CD4-positive, alpha-beta T cell (primary cell): ENCODE measurements at regions not wholly inside any gene's neighbourhood (a gene's known extent, or its start where the extent isn't known, plus 50 kb on each side); places are given as distances from the start of the nearest gene placed in this dataset.

Experiments
- ATAC-seq: fragments of 200-7000 bp; cut with Tn5 transposase; one replicate; pipeline ENCODE4 v1.10.0; 2022; ENCODE audit warnings: mild to moderate bottlenecking; ENCODE audit not compliant: poor library complexity
- CTCF ChIA-PET: fragments of 350-600 bp; sonication (Branson Sonifier 250); formaldehyde crosslinking; loops from one replicate; lab custom pipeline; 2021; ENCODE audit warnings: antibody characterized with exemption, inconsistent platforms; lab: Charles Lee
- POLR2A ChIA-PET: fragments of 350-600 bp; sonication (Branson Sonifier 250); formaldehyde crosslinking; loops from one replicate; lab custom pipeline; 2021; ENCODE audit warnings: antibody characterized with exemption, inconsistent platforms; lab: Charles Lee
- DNase-seq, 14 experiments: peaks; one replicate each; pipeline ENCODE4 v3.0.0-alpha.2; 2013 to 2020; ENCODE audit warnings: mixed read lengths in 2 of 14
- H3K27ac ChIP-seq, 2 donors: one replicate each; pipeline versions ENCODE4 v1.5.1 to v1.7.0; 2013; ENCODE audit warnings: low read length in 2 of 2, low read depth in 1 of 2, mild to moderate bottlenecking in 1 of 2
- H3K27me3 ChIP-seq, 2 experiments: 1 replicate in 1 of 2; 2 replicates in 1 of 2; pipeline versions ENCODE4 v1.6.1 to v1.7.0; 2013; ENCODE audit warnings: low read length in 2 of 2, control low read depth in 1 of 2, mild to moderate bottlenecking in 1 of 2, moderate library complexity in 1 of 2; ENCODE audit not compliant: insufficient read depth in 2 of 2, control insufficient read depth in 1 of 2
- H3K36me3 ChIP-seq: one replicate; pipeline ENCODE4 v1.6.1; 2013; ENCODE audit warnings: low read length, control low read depth; ENCODE audit not compliant: insufficient read depth
- H3K4me1 ChIP-seq: one replicate; pipeline ENCODE4 v1.6.1; 2013; ENCODE audit warnings: low read length, control low read depth; ENCODE audit not compliant: insufficient read depth
- H3K4me3 ChIP-seq: one replicate; pipeline ENCODE4 v1.5.1; 2013; ENCODE audit warnings: mild to moderate bottlenecking, low read length, moderate library complexity
- H3K9me3 ChIP-seq, 2 experiments: 1 replicate in 1 of 2; 2 replicates in 1 of 2; pipeline versions ENCODE4 v1.6.1 to v1.7.0; 2013; ENCODE audit warnings: low read length in 2 of 2, mild to moderate bottlenecking in 2 of 2, control low read depth in 1 of 2, moderate library complexity in 1 of 2; ENCODE audit not compliant: control insufficient read depth in 1 of 2, insufficient read depth in 1 of 2
- H3K27ac Mint-ChIP-seq: one replicate; pipeline ENCODE4 v1.8.0; 2020; ENCODE audit warnings: mixed read lengths
- H3K27me3 Mint-ChIP-seq: one replicate; pipeline ENCODE4 v1.8.0; 2021; ENCODE audit warnings: mixed read lengths
- H3K36me3 Mint-ChIP-seq: one replicate; pipeline ENCODE4 v1.8.0; 2021; ENCODE audit warnings: low read depth, mixed read lengths
- H3K4me1 Mint-ChIP-seq: one replicate; pipeline ENCODE4 v1.8.0; 2021; ENCODE audit warnings: low read depth, mixed read lengths
- H3K4me3 Mint-ChIP-seq: one replicate; pipeline ENCODE4 v1.8.0; 2020; ENCODE audit warnings: mild to moderate bottlenecking, mixed read lengths
- H3K9me3 Mint-ChIP-seq: one replicate; pipeline ENCODE4 v1.8.0; 2020; ENCODE audit warnings: mixed read lengths
- intact Hi-C, 2 experiments: fragments of 100-400 bp; cut with DNase I in 1 of 2; cut with micrococcal nuclease in 1 of 2; formaldehyde crosslinking; loops; one replicate each; pipeline versions ENCODE4 v1.15.1 to v1.9.0; 2023 to 2025; cut with DNase I, micrococcal nuclease
- TF ChIP-seq, protein P1 (sequence below): fragments of 200-600 bp; IDR thresholded peaks from one replicate; pipeline ENCODE4 v1.8.0; 2022; ENCODE audit warnings: antibody characterized with exemption, mild to moderate bottlenecking

DNA sequence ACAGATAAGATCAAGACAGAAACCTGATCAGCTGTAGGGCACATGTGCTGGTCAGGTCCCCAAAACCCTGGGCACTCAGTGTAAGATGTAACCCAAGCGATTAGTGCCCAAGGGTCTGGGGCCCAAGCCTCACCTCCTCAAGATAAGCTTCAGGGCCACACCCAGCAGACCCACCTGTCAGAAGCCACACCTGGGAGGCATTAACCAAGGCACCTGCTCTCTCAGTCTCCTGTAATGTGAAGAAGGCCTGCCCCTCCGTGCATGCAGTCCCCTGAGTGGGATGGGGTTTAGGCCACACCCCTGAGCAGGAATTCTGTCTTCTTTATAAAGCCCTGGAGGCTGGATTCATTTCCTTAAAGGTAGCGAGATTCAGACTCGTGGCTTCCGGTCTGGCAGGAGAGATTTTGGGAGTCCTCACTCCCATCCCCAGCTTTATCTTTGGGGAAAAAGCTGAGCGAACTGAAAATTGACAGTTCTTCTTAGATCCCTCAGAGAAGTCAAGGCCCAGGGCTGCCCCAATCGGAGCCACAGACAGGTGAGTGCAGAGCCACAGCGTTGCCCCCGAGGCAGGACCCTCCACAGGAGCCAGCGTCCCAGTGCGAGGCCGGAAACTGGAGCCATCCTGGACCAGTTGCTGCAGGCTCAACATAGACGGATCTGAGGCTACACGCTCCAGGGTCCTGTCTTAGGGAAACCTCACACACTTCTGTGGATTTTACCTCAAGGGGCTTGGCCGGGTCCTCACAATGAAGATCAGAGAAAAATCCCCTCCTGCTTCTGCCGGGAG lies 357.6 kb upstream of the IRX4 start:
- Mint-ChIP-seq H3K9me3 (peaks cover 3% of the 10 kb centered on the region), H3K4me3 (no peak overlapping the region), H3K27me3 (peaks cover 15% of the 10 kb centered on the region), H3K4me1 (no peaks in the 10 kb centered on the region), H3K27ac (no peak overlapping the region), H3K36me3 (no peaks in the 10 kb centered on the region)
- Histone ChIP-seq H3K4me1 (no peaks in the 10 kb centered on the region), H3K4me3 (no peak overlapping the region), H3K27ac (no peak overlapping the region), H3K27me3 (no peaks in the 10 kb centered on the region), H3K9me3 (no peaks in the 10 kb centered on the region), H3K36me3 (no peaks in the 10 kb centered on the region)
- ChIA-PET POLR2A (no interaction called here), CTCF (no interaction called here)
- DNase-seq: no peak
- ATAC-seq: no peak
- TF ChIP-seq, protein P1, sequence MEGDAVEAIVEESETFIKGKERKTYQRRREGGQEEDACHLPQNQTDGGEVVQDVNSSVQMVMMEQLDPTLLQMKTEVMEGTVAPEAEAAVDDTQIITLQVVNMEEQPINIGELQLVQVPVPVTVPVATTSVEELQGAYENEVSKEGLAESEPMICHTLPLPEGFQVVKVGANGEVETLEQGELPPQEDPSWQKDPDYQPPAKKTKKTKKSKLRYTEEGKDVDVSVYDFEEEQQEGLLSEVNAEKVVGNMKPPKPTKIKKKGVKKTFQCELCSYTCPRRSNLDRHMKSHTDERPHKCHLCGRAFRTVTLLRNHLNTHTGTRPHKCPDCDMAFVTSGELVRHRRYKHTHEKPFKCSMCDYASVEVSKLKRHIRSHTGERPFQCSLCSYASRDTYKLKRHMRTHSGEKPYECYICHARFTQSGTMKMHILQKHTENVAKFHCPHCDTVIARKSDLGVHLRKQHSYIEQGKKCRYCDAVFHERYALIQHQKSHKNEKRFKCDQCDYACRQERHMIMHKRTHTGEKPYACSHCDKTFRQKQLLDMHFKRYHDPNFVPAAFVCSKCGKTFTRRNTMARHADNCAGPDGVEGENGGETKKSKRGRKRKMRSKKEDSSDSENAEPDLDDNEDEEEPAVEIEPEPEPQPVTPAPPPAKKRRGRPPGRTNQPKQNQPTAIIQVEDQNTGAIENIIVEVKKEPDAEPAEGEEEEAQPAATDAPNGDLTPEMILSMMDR: no peak
- intact Hi-C loops: no loop called here

DNA sequence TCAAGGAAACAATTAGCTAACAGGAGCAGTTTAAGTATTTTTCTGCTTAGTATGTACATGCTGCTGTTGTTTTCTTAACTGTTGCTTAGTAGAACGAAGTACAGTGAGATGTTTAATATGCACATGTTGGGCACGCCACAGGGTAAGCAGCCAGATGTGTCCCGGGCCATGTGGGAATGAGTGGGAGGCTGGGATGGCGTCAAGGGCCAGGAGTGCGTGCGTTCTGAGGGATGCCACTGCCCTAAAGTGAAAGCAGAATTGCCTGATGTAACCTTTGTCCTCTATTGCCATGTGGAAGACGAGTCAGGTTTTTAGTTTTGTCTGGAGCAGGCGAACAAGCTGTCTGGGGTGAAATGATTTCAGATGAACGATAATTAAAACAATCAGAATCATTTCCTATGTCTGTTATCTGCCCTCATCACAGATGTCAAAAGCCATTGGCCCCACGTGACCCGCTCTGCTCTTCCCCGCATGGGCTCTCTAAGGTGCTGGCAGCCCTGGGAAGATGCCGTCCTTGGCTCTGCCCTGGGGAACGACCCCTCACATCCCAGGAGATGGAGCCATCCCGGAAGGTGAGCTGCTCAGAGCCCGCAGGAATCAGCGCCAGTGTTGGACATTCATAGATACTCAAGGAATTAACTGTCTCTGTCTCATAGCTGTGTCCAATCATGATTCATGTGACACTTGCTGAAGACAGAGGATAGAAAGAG lies 356.6 kb upstream of the IRX4 start:
- Histone ChIP-seq H3K9me3 (no peaks in the 10 kb centered on the region), H3K36me3 (no peaks in the 10 kb centered on the region), H3K4me3 (no peak overlapping the region), H3K4me1 (no peaks in the 10 kb centered on the region), H3K27ac (no peak overlapping the region), H3K27me3 (no peaks in the 10 kb centered on the region)
- ChIA-PET POLR2A (no interaction called here), CTCF (no interaction called here)
- Mint-ChIP-seq H3K27ac (no peak overlapping the region), H3K4me3 (no peak overlapping the region), H3K27me3 (peaks cover 15% of the 10 kb centered on the region), H3K36me3 (no peaks in the 10 kb centered on the region), H3K9me3 (peaks cover 7% of the 10 kb centered on the region), H3K4me1 (no peaks in the 10 kb centered on the region)
- intact Hi-C loops: no loop called here
- DNase-seq (no peak), ATAC-seq (no peak)
- TF ChIP-seq, protein P1: no peak

DNA sequence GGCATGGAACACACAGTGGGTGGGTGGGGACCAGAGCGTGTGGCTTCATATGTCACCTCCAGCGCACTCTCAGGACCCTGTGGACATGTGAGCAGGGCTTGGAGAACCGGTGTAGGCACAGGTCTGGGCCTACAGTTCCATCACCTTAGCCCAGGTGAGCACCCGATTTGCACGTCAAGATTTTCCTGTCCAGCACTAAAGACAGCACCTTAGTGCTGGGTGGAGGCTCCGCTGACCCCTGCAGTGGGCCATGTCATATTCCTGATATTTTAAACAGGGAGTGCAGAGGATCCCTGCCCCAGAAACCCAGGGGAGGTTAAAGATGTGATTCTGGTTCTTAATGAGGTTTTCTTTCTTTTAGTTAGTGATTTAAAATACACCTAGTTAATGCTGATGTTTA lies 356.0 kb upstream of the IRX4 start:
- no peak for ATAC-seq
- Histone ChIP-seq H3K27ac (no peak overlapping the region), H3K4me1 (no peaks in the 10 kb centered on the region), H3K27me3 (no peaks in the 10 kb centered on the region), H3K36me3 (no peaks in the 10 kb centered on the region), H3K4me3 (no peak overlapping the region), H3K9me3 (no peaks in the 10 kb centered on the region)
- peaks cover 7% of the 10 kb centered on the region for H3K9me3 Mint-ChIP-seq
- intact Hi-C loops: no loop called here
- POLR2A ChIA-PET: no interaction called here
- TF ChIP-seq, protein P1: no peak
- H3K27me3 Mint-ChIP-seq: peaks cover 15% of the 10 kb centered on the region
- no peaks in the 10 kb centered on the region for H3K4me1 Mint-ChIP-seq
- CTCF ChIA-PET: no interaction called here
- DNase-seq: no peak
- no peaks in the 10 kb centered on the region for H3K36me3 Mint-ChIP-seq
- H3K4me3 Mint-ChIP-seq: no peak overlapping the region
- H3K27ac Mint-ChIP-seq: no peak overlapping the region
